ENCODE measurements at regions not wholly inside any gene's neighbourhood (a gene's known extent, or its start where the extent isn't known, plus 50 kb on each side); places are given as distances from the start of the nearest gene placed in this dataset.

DNA sequence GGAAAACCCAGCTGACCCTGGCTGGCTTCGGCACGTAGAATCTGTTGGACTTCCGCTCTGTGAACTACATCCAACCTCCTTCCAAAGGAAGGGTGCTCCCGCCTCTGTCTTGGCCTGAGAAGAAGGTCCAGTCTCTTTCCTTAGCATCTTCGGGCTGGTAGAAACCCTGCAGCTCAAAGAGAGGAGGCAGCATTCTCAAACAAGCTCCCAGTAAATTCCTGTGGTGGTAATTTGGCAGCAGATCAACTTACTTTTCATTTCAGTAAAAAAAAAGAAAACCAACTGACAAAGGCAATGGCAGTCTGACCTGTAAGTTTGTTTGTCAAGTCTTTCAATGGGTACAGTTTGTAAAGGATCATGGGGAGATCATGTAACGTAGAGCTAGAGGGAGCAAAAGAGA lies 176.7 kb downstream of the MED10 start:
- POLR2A ChIA-PET, result no interaction called here

DNA sequence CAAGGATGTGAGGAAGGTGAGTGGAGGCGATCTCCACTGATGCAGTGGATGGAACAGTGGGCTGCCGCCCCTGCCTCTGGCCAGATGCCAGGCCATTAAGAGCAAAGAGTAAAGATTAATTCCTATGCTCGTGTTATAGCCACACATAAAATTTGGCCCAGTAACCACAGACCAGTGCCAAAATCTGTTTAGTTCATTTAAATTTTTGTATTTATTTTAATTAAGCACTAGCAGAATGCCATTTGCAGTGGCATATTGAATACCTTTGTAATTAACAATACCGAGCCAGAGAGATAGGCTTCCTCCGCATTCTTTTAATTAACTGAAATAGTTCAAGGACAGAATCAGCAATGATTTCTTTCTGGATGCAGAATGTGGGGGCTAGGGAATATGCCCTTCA lies 179.8 kb downstream of the MED10 start:
- ChIA-PET POLR2A (no interaction called here), CTCF (interaction anchor here (0.6 kb wide), 1 partner anchor 121 kb away, joined by 3 read pairs; no protein-coding TSS in a partner anchor)
- H3K4me1 ChIP-seq (ENCODE audit: control insufficient read depth, insufficient read depth, low read length), result no peaks in the 10 kb centered on the region
- no peak overlapping the region for H3K27ac ChIP-seq (ENCODE audit: extremely low read depth, low read depth, low read length)
- TF ChIP-seq ZBTB17 (tag by site-specific recombination; IDR thresholded peaks at IDR 0.05) (no peak), ZNF138 (tag by site-specific recombination; IDR thresholded peaks at IDR 0.05; ENCODE audit: borderline replicate concordance) (no peak), ZNF777 (tag by site-specific recombination; IDR thresholded peaks at IDR 0.05; ENCODE audit: borderline replicate concordance) (no peak), ZFP69B (tag by site-specific recombination; IDR thresholded peaks at IDR 0.05) (no peak), ZBTB20 (tag by site-specific recombination; IDR thresholded peaks at IDR 0.05) (no peak), ZNF513 (tag by site-specific recombination; IDR thresholded peaks at IDR 0.05) (no peak), KLF17 (tag by site-specific recombination; IDR thresholded peaks at IDR 0.05) (no peak), ZNF530 (tag by site-specific recombination; IDR thresholded peaks at IDR 0.05; ENCODE audit: low read depth) (no peak)
- no peaks in the 10 kb centered on the region for H3K9me3 ChIP-seq (ENCODE audit: control insufficient read depth, insufficient read depth, low read depth, low read length)
- no peak overlapping the region for H3K4me3 ChIP-seq (ENCODE audit: low read depth, low read length)
- no peaks in the 10 kb centered on the region for H3K36me3 ChIP-seq (ENCODE audit: control insufficient read depth in 2 of 2, insufficient read depth in 1 of 2, low read length in 2 of 2)

More for the DNA sequence above, 176.7 kb downstream of the MED10 start:
- TF ChIP-seq, protein P1, sequence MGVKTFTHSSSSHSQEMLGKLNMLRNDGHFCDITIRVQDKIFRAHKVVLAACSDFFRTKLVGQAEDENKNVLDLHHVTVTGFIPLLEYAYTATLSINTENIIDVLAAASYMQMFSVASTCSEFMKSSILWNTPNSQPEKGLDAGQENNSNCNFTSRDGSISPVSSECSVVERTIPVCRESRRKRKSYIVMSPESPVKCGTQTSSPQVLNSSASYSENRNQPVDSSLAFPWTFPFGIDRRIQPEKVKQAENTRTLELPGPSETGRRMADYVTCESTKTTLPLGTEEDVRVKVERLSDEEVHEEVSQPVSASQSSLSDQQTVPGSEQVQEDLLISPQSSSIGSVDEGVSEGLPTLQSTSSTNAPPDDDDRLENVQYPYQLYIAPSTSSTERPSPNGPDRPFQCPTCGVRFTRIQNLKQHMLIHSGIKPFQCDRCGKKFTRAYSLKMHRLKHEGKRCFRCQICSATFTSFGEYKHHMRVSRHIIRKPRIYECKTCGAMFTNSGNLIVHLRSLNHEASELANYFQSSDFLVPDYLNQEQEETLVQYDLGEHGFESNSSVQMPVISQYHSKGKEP (tag by site-specific recombination; IDR thresholded peaks at IDR 0.05), result no peak
- TF ChIP-seq ZSCAN23 (tag by site-specific recombination; IDR thresholded peaks at IDR 0.05) (no peak), GLI4 (tag by site-specific recombination; IDR thresholded peaks at IDR 0.05) (no peak), ZNF510 (tag by site-specific recombination; IDR thresholded peaks at IDR 0.05; ENCODE audit: insufficient replicate concordance) (no peak), ZNF704 (tag by site-specific recombination; IDR thresholded peaks at IDR 0.05) (no peak), KLF8 (tag by site-specific recombination; IDR thresholded peaks at IDR 0.05) (no peak), ZIC2 (tag by site-specific recombination; IDR thresholded peaks at IDR 0.05) (no peak), ZNF629 (tag by site-specific recombination; IDR thresholded peaks at IDR 0.05) (no peak), SP2 (tag by site-specific recombination; IDR thresholded peaks at IDR 0.05) (no peak), ZNF391 (tag by site-specific recombination; IDR thresholded peaks at IDR 0.05; ENCODE audit: borderline replicate concordance, low read depth) (no peak), ZNF677 (tag by site-specific recombination; IDR thresholded peaks at IDR 0.05) (no peak), KLF9 (tag by site-specific recombination; IDR thresholded peaks at IDR 0.05; ENCODE audit: low read depth) (no peak), ZNF654 (tag by site-specific recombination; IDR thresholded peaks at IDR 0.05; ENCODE audit: low read depth) (no peak), ZNF23 (tag by site-specific recombination; IDR thresholded peaks at IDR 0.05; ENCODE audit: borderline replicate concordance) (no peak), ZNF768 (tag by site-specific recombination; IDR thresholded peaks at IDR 0.05) (no peak)
- TF ChIP-seq, protein P2, sequence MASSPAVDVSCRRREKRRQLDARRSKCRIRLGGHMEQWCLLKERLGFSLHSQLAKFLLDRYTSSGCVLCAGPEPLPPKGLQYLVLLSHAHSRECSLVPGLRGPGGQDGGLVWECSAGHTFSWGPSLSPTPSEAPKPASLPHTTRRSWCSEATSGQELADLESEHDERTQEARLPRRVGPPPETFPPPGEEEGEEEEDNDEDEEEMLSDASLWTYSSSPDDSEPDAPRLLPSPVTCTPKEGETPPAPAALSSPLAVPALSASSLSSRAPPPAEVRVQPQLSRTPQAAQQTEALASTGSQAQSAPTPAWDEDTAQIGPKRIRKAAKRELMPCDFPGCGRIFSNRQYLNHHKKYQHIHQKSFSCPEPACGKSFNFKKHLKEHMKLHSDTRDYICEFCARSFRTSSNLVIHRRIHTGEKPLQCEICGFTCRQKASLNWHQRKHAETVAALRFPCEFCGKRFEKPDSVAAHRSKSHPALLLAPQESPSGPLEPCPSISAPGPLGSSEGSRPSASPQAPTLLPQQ (tag by site-specific recombination; IDR thresholded peaks at IDR 0.05), result no peak
- Histone ChIP-seq H3K9me3 (ENCODE audit: control insufficient read depth, insufficient read depth, low read depth, low read length) (no peaks in the 10 kb centered on the region), H3K36me3 (ENCODE audit: control insufficient read depth in 2 of 2, insufficient read depth in 1 of 2, low read length in 2 of 2) (no peaks in the 10 kb centered on the region), H3K4me3 (ENCODE audit: low read depth, low read length) (no peak overlapping the region), H3K27ac (ENCODE audit: extremely low read depth, low read depth, low read length) (no peak overlapping the region), H3K4me1 (ENCODE audit: control insufficient read depth, insufficient read depth, low read length) (no peaks in the 10 kb centered on the region)
- CTCF ChIA-PET, result no interaction called here
